IMR-90 (cell line): ENCODE measurements at regions not wholly inside any gene's neighbourhood (a gene's known extent, or its start where the extent isn't known, plus 50 kb on each side); places are given as distances from the start of the nearest gene placed in this dataset.

Experiments used
- ATAC-seq: fragments of 200-7000 bp; cut with Tn5 transposase; 2 replicates; pipeline ENCODE4 v1.9.1; 2020; ENCODE audit warnings: low read depth, mild to moderate bottlenecking, moderate library complexity
- BruUV-seq: library from RNA; stranded (reverse); fragments of 400-500 nt; replicated peaks from 2 replicates; lab custom pipeline; 2021; lab: Mats Ljungman, UMichigan
- CTCF ChIA-PET: fragments of 300-600 bp; formaldehyde crosslinking; extraction: SDS; loops from one replicate; lab custom pipeline; 2021; ENCODE audit warnings: antibody characterized with exemption; lab: Yijun Ruan, JAX
- POLR2A ChIA-PET: fragments of 300-600 bp; sonication (Branson Sonifier 250); formaldehyde crosslinking; loops from one replicate; lab custom pipeline; 2022; ENCODE audit warnings: antibody characterized with exemption; ENCODE audit not compliant: unreplicated experiment; lab: Charles Lee
- DNase-seq: peaks from one replicate; pipeline ENCODE4 v3.0.0; 2013
- H2AFZ ChIP-seq: replicated peaks from 2 replicates; pipeline ENCODE3; 2013; ENCODE audit warnings: low read length, mild to moderate bottlenecking; ENCODE audit not compliant: poor library complexity
- H2AK5ac ChIP-seq: 2 replicates; pipeline ENCODE4 v1.6.1; 2013; ENCODE audit warnings: low read depth, low read length, inconsistent platforms
- H2AK9ac ChIP-seq: replicated peaks from 2 replicates; pipeline ENCODE3; 2013; ENCODE audit warnings: mild to moderate bottlenecking, low read depth, low read length, moderate library complexity; ENCODE audit not compliant: poor library complexity
- H2BK120ac ChIP-seq: 2 replicates; pipeline ENCODE4 v1.6.1; 2013; ENCODE audit warnings: low read depth, low read length, inconsistent platforms
- H2BK15ac ChIP-seq: 3 replicates; pipeline ENCODE4 v1.6.1; 2013; ENCODE audit warnings: low read depth, low read length, inconsistent platforms
- H2BK20ac ChIP-seq: 2 replicates; pipeline ENCODE4 v1.6.1; 2013; ENCODE audit warnings: low read depth, mild to moderate bottlenecking, inconsistent platforms, low read length, moderate library complexity
- H2BK5ac ChIP-seq: 2 replicates; pipeline ENCODE4 v1.6.1; 2013; ENCODE audit warnings: mild to moderate bottlenecking, low read depth, low read length, inconsistent platforms; ENCODE audit not compliant: poor library complexity, severe bottlenecking
- H3K14ac ChIP-seq: replicated peaks from 2 replicates; pipeline ENCODE4 v1.6.1; 2013; ENCODE audit warnings: low read depth, low read length, inconsistent platforms
- H3K18ac ChIP-seq: 2 replicates; pipeline ENCODE4 v1.6.1; 2013; ENCODE audit warnings: low read depth, low read length, control low read depth
- H3K23ac ChIP-seq: 2 replicates; pipeline ENCODE4 v1.6.1; 2013; ENCODE audit warnings: low read depth, low read length, inconsistent platforms
- H3K27ac ChIP-seq: 2 replicates; pipeline ENCODE4 v1.5.1; 2013; ENCODE audit warnings: mild to moderate bottlenecking, control low read depth, low read length; ENCODE audit not compliant: insufficient read depth
- H3K27me3 ChIP-seq: 2 replicates; pipeline ENCODE4 v1.6.1; 2013; ENCODE audit warnings: low read length; ENCODE audit not compliant: control insufficient read depth, insufficient read depth
- H3K36me3 ChIP-seq: 2 replicates; pipeline ENCODE4 v1.6.1; 2013; ENCODE audit warnings: low read length, mixed read lengths; ENCODE audit not compliant: control insufficient read depth, insufficient read depth
- H3K4ac ChIP-seq: 2 replicates; pipeline ENCODE4 v1.6.1; 2013; ENCODE audit warnings: low read depth, low read length, inconsistent platforms
- H3K4me1 ChIP-seq: 2 replicates; pipeline ENCODE4 v1.6.1; 2013; ENCODE audit warnings: low read length, mixed read lengths; ENCODE audit not compliant: control insufficient read depth, insufficient read depth
- H3K4me2 ChIP-seq: 2 replicates; pipeline ENCODE4 v1.6.1; 2013; ENCODE audit warnings: low read depth, mild to moderate bottlenecking, control low read depth, low read length, moderate library complexity
- H3K4me3 ChIP-seq: 2 replicates; pipeline ENCODE4 v1.5.1; 2013; ENCODE audit warnings: low read depth, mild to moderate bottlenecking, control low read depth, low read length, moderate library complexity; ENCODE audit not compliant: insufficient read depth
- H3K56ac ChIP-seq: 2 replicates; pipeline ENCODE4 v1.6.1; 2013; ENCODE audit warnings: low read length, inconsistent platforms; ENCODE audit not compliant: insufficient read depth; ENCODE audit errors: extremely low read depth
- H3K79me1 ChIP-seq, 2 experiments: 2 replicates each; pipeline ENCODE4 v1.6.1; 2013; ENCODE audit warnings: low read length in 2 of 2, inconsistent platforms in 1 of 2, low read depth in 1 of 2
- H3K9ac ChIP-seq: 2 replicates; pipeline ENCODE4 v1.6.1; 2013; ENCODE audit warnings: low read depth, low read length, control low read depth
- H3K9me1 ChIP-seq: 2 replicates; pipeline ENCODE4 v1.6.1; 2013; ENCODE audit warnings: low read length, inconsistent platforms; ENCODE audit not compliant: insufficient read depth
- H3K9me3 ChIP-seq: 2 replicates; pipeline ENCODE4 v1.6.1; 2013; ENCODE audit warnings: low read length; ENCODE audit not compliant: control insufficient read depth, insufficient read depth
- H4K20me1 ChIP-seq: 2 replicates; pipeline ENCODE4 v1.6.1; 2013; ENCODE audit warnings: low read length, inconsistent platforms; ENCODE audit not compliant: insufficient read depth
- H4K5ac ChIP-seq: 2 replicates; pipeline ENCODE4 v1.6.1; 2013; ENCODE audit warnings: mild to moderate bottlenecking, low read depth, low read length, control low read depth
- H4K8ac ChIP-seq, 2 experiments: 2 replicates each; pipeline ENCODE4 v1.6.1; 2013; ENCODE audit warnings: low read depth in 2 of 2, low read length in 2 of 2, control low read depth in 1 of 2, inconsistent platforms in 1 of 2
- H4K91ac ChIP-seq: 2 replicates; pipeline ENCODE4 v1.6.1; 2013; ENCODE audit warnings: low read depth, low read length, inconsistent platforms; ENCODE audit not compliant: insufficient read depth
- BHLHE40 ChIP-seq: fragments of 150-350 bp; IDR thresholded peaks from 2 replicates; pipeline ENCODE4 v1.6.1; 2016; ENCODE audit warnings: mild to moderate bottlenecking, low read depth, low read length
- CEBPB ChIP-seq: IDR thresholded peaks from 2 replicates; pipeline ENCODE4 v1.6.1; 2012; ENCODE audit warnings: low read depth, low read length, improper control_type of control experiment
- CHD1 ChIP-seq: IDR thresholded peaks from 2 replicates; pipeline ENCODE4 v1.6.1; 2012; ENCODE audit warnings: low read depth, low read length, improper control_type of control experiment
- CTCF ChIP-seq: conservative IDR thresholded peaks from 2 replicates; pipeline ENCODE4 v1.5.1; 2012; ENCODE audit warnings: mild to moderate bottlenecking, low read depth, low read length, improper control_type of control experiment
- FOS ChIP-seq: fragments of 150-350 bp; IDR thresholded peaks from 2 replicates; pipeline ENCODE4 v1.6.1; 2016; ENCODE audit warnings: low read depth, low read length
- MAFK ChIP-seq: IDR thresholded peaks from 2 replicates; pipeline ENCODE4 v1.6.1; 2012; ENCODE audit warnings: low read depth, low read length, improper control_type of control experiment
- MAZ ChIP-seq: IDR thresholded peaks from 2 replicates; pipeline ENCODE4 v1.6.1; 2012; ENCODE audit warnings: low read depth, mild to moderate bottlenecking, low read length, improper control_type of control experiment, moderate library complexity, borderline replicate concordance
- MXI1 ChIP-seq: IDR thresholded peaks from 2 replicates; pipeline ENCODE4 v1.6.1; 2012; ENCODE audit warnings: low read depth, mild to moderate bottlenecking, low read length, moderate library complexity, borderline replicate concordance
- NFE2L2 ChIP-seq: fragments of 150-350 bp; IDR thresholded peaks from 2 replicates; pipeline ENCODE4 v1.6.1; 2016; ENCODE audit warnings: low read depth, mild to moderate bottlenecking, low read length
- POLR2A ChIP-seq: IDR thresholded peaks from 2 replicates; pipeline ENCODE4 v1.6.1; 2012; ENCODE audit warnings: mild to moderate bottlenecking, low read depth, low read length
- RAD21 ChIP-seq: IDR thresholded peaks from 2 replicates; pipeline ENCODE4 v1.6.1; 2012; ENCODE audit warnings: low read length, improper control_type of control experiment
- RCOR1 ChIP-seq: IDR thresholded peaks from 2 replicates; pipeline ENCODE4 v1.6.1; 2012; ENCODE audit warnings: mild to moderate bottlenecking, low read length, improper control_type of control experiment; ENCODE audit not compliant: insufficient replicate concordance
- RFX5 ChIP-seq: IDR thresholded peaks from 2 replicates; pipeline ENCODE4 v1.8.0; 2012; ENCODE audit warnings: low read depth, mild to moderate bottlenecking, low read length, moderate library complexity
- SMC3 ChIP-seq: fragments of 150-350 bp; IDR thresholded peaks from 2 replicates; pipeline ENCODE4 v1.6.1; 2016; ENCODE audit warnings: low read depth, mild to moderate bottlenecking, antibody characterized with exemption, low read length, moderate library complexity
- WGBS, 2 experiments: methylation state at CpG; one replicate each; pipeline versions ENCODE4 v1.1.5 to v1.1.7; 2013; ENCODE audit warnings: missing lambda C conversion rate in 2 of 2; ENCODE audit not compliant: insufficient read length in 1 of 2; ENCODE audit errors: extremely low coverage in 2 of 2; 5-methylcytosine and 5-hydroxymethylcytosine counted together
- dilution Hi-C: fragments of 300-500 bp; cut with HindIII; formaldehyde crosslinking; loops from one replicate; pipeline ENCODE4 v1.14.3; 2018; ENCODE audit warnings: low sequenced_read_pairs; ENCODE audit not compliant: unreplicated experiment
- in situ Hi-C: fragments of 300-500 bp; cut with MboI; formaldehyde crosslinking; loops from 3 replicates; pipeline ENCODE4 v1.14.3; 2019; ENCODE audit warnings: low sequenced_read_pairs, inconsistent platforms, mixed read lengths
- intact Hi-C: fragments of 100-400 bp; cut with micrococcal nuclease; formaldehyde crosslinking; loops from 2 replicates; pipeline ENCODE4 v1.10.0; 2022
- TF ChIP-seq, protein P1 (sequence below): fragments of 150-350 bp; IDR thresholded peaks from 2 replicates; pipeline ENCODE4 v1.6.1; 2017; ENCODE audit warnings: mild to moderate bottlenecking, antibody characterized with exemption, low read length, low read depth
- TF ChIP-seq, protein P2 (sequence below): fragments of 150-350 bp; IDR thresholded peaks from 2 replicates; pipeline ENCODE4 v1.6.1; 2016; ENCODE audit warnings: low read depth, mild to moderate bottlenecking, low read length, moderate library complexity, borderline replicate concordance

- Histone ChIP-seq H4K20me1 (no peaks in the 10 kb centered on the region), H2BK15ac (no peak overlapping the region), H3K36me3 (no peaks in the 10 kb centered on the region), H3K4me1 (no peaks in the 10 kb centered on the region), H3K23ac (no peak overlapping the region), H3K4me2 (no peak overlapping the region), H3K18ac (no peak overlapping the region), H3K27ac (no peak overlapping the region), H3K9me1 (no peaks in the 10 kb centered on the region), H2BK120ac (no peak overlapping the region), H4K91ac (no peak overlapping the region), H3K4ac (no peak overlapping the region), H3K27me3 (peaks cover 15% of the 10 kb centered on the region), H3K9ac (no peak overlapping the region), H3K56ac (no peak overlapping the region), H2AK5ac (no peak overlapping the region), H3K4me3 (no peak overlapping the region), H2AFZ (no peak overlapping the region), H2BK20ac (no peak overlapping the region), H2BK5ac (no peak overlapping the region), H3K14ac (no peak overlapping the region), H2AK9ac (no peak overlapping the region), H3K79me1 (no peaks in the 10 kb centered on the region), H4K5ac (no peak overlapping the region), H4K8ac (no peak overlapping the region), H3K9me3 (no peaks in the 10 kb centered on the region)
- intact Hi-C loops = no loop called here
- ChIA-PET CTCF (no interaction called here), POLR2A (no interaction called here)
- dilution Hi-C loops = no loop called here
- TF ChIP-seq, protein P1, sequence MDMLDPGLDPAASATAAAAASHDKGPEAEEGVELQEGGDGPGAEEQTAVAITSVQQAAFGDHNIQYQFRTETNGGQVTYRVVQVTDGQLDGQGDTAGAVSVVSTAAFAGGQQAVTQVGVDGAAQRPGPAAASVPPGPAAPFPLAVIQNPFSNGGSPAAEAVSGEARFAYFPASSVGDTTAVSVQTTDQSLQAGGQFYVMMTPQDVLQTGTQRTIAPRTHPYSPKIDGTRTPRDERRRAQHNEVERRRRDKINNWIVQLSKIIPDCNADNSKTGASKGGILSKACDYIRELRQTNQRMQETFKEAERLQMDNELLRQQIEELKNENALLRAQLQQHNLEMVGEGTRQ = no peak
- TF ChIP-seq, protein P2, sequence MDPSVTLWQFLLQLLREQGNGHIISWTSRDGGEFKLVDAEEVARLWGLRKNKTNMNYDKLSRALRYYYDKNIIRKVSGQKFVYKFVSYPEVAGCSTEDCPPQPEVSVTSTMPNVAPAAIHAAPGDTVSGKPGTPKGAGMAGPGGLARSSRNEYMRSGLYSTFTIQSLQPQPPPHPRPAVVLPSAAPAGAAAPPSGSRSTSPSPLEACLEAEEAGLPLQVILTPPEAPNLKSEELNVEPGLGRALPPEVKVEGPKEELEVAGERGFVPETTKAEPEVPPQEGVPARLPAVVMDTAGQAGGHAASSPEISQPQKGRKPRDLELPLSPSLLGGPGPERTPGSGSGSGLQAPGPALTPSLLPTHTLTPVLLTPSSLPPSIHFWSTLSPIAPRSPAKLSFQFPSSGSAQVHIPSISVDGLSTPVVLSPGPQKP = no peak
- TF ChIP-seq SMC3 (no peak), MXI1 (no peak), RAD21 (no peak), BHLHE40 (no peak), MAFK (no peak), RFX5 (no peak), FOS (no peak), NFE2L2 (no peak), MAZ (no peak), POLR2A (no peak), CEBPB (no peak), CHD1 (no peak), RCOR1 (no peak), CTCF (no peak)
- 63% methylated on average over 5 of the region's 5 CpGs; no CpG with 5 or more reads in 1 of the 2 experiments for WGBS, 2 experiments
- no peak for DNase-seq
- BruUV-seq = no TSS peak
- in situ Hi-C loops = no loop called here
- no peak for ATAC-seq
Measured at GRCh38 chr20:63081351-63081750, 74.6 kb upstream of the BHLHE23 start.
